ENCODE measurements at regions not wholly inside any gene's neighbourhood (a gene's known extent, or its start where the extent isn't known, plus 50 kb on each side); places are given as distances from the start of the nearest gene placed in this dataset.

DNA sequence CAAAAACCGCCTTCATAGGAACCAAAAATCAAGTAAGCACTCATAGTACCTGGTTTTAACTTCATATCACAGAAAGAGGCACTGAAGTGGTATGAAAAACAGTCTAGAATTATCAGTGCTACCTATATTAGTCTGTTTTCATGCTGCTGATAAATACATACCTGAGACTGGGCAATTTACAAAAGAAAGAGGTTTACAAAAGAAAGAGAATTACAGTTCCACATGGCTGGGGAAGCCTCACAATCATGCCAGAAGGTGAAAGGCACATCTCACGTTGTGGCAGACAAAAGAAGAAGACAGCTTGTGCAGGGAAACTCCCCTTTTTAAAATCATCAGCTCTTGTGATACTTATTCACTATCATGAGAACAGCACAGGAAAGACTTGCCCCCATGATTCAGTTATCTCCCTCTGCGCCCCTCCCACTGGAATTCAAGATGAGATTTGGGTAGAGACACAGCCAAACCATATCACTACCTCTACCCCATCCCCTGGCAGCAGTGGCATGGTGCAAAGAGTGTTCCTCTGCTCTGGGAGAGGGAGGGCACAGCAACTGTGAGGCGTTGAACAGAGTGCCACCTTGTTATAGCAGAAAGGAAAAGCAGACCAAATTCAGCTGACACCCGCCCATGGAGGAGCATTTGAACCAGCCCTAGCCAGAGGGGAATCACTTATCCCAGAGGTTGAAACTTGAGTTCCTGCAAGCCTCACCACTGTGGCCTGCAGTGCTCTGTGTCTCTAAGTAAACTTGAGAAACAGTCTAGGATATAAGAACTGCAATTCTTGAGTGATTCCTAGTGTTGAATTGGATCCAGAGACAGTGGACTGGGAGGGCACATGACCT is 61.9 kb upstream of the PTPRZ1 start:
- DNase-seq: no peak

DNA sequence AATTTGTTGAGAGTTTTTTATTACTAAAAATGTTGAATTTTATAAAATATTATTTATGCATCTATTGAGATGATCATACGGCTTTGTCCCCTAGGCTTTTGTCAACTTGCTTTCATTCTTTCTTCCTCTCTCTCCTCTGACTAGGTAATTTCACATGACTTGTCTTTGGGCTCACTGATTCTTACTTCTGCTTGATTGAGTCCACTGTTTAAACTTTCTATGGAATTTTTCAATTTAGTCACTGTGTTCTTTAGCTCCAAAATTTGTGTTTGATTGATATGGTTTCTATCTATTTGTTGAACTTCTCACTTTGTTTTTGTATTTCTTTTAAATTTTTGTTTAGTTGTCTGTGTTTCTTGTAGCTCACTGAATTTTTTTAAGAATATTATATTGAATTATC is 65.9 kb upstream of the PTPRZ1 start:
- DNase-seq: no peak

DNA sequence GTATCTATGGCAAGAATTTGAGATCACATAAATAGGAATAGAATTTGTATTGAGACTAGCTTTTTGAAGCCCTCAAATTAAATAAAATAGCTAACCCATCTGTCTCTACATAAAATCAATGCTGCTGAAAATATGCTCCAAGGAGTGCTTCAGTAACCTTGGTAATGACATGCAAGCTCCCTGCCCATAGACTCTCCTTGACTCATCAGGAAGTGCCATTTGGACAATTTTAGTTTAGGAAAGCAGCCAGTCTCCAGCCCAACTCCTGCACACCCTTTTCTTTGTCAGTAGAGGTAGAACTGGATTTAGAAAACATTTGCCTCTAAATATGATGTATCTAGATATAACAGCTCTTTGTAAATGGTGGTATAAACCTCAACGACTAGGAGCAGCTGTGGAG is 69.9 kb upstream of the PTPRZ1 start:
- no peak for DNase-seq

DNA sequence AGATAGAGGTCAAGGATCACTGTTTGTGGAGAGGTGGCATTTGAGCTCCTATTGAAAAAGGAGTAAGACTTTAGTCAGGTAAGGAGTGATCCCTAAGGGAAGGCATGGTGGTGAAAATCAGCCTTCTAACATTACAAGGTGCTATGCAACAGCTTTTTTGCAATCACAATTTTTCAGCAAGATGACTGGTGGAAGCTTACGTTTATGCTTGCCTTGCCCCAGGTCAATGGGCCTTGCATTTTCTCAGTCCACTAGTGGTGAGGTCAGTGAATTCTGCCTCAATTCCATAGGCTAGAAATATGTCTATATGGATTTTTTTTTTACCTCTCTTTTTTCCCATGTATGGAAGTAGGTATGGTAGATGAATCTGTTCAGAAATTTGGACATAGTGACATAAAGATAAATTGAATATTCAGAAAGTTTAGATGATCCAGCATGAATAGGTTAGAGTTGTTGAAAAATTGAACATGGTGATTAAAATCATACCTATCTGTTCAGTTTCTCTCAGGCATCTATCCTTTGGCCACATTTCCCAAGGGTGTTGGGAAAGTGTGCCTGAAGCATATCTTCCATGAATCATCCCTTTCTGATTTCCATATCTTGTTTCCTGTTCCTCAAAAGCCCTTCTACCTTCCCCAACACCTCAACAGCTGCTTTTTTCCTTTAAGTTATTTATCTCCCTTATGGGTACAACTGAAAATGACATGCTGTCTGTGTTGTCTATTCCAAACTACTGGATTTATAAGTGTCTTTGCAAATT is 71.9 kb upstream of the PTPRZ1 start:
- no peak for DNase-seq

DNA sequence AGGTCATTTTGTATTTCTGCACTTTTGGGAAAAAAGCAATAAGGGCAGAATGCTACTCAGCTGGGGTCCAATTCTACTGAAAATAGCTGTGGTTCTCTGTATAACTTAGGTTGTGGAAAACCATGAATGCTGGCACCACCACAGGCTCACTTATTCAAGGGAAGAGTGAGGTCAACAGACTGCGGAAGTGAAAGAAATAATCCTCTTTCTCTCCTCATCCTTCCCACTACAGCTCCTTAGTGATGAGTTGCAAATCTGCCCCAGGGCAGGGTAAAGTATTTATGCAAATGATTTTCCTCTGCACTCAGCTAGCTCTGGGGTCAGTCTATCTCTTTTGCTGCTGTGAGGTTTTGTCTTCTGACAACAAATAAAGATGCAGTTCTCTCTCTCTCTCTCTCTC is 74.1 kb upstream of the PTPRZ1 start:
- peak; percentile 20 for DNase-seq

- no peak for DNase-seq
These were observed 74.5 kb upstream of the PTPRZ1 start for GRCh38 chr7:121798453-121798840.

DNA sequence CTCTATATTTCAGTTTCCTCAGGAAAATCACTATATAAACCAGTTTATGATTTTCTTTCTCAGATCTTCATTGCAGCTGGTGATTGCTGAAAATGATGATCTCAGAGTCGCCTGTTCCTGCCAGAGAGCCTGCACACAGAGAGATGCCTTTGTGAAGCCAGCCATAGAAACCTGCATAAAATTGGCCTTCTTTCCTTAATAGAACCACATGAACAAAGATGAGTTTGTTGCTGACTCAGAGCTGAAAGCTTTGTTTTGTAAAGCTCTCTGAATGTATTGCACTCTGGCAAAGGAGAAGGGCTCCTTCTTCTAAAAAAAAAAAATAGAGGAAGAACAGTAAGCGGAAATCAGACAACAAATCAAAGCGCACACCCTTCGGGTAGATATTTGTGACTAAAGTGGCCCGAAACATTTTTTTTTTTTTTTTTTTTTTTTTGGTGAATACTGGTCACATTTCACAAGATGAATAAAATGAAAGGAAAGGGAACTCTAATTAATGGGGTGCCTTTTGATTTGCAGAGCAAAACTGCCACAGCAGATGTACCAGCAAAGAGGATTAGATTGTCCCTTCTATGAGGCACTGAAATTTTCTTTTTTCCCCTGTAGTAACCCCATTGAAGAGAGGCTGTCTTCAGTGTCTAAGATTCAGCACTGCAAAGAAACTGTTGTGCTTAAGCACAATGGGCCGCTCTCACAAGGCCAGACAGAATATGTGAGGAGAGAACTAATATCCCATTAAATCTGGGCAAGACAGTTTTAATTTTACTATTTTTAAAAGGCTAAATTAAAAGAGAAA is 75.1 kb upstream of the PTPRZ1 start:
- no peak for DNase-seq

GRCh38 chr7:121796936-121797656 is 75.9 kb upstream of the PTPRZ1 start:
- no peak for DNase-seq

DNA sequence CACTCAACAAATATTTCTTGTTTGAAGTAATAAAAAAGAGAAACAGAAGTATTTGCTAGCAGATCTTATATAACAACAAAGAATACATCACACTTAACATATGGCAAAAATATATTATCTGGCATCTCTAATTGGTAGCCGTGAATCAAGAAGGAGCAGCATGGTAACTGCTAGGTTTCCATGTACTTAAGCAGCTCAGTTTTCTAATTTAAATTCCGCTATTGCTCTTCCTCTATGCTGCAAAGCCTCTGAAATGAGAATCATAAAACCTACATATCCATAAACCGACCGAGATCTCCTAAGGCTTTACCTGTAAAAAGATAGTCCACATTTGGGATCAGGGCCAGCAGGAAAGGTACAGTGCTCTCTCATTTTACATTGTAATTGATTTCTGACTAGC is 76.6 kb upstream of the PTPRZ1 start:
- DNase-seq: no peak

DNA sequence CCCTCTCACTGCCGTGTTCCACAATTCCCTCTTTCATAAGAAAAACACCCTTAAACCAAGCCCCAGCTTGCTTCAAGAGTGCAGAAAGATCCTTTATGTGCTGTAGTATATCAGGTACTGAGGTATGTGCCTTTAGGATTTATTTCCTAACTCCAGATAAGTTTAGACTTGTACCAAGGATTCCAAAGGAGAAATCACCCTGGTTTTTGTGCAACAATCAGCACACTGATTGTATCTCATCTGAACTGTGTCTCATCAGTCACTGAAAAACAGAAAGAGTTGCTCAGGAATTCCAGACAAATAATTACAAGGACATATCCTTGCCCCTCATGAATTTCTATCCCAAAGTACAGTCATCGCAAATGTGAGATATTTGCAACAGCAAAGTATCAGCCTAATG is 77.2 kb upstream of the PTPRZ1 start:
- no peak for DNase-seq

- no peak for DNase-seq
These were observed 79.2 kb upstream of the PTPRZ1 start for GRCh38 chr7:121793716-121794115.

- no peak for DNase-seq
These were observed 95.3 kb upstream of the PTPRZ1 start for GRCh38 chr7:121777672-121778071.

- no peak for DNase-seq
These were observed 98.4 kb upstream of the PTPRZ1 start for GRCh38 chr7:121774563-121774962.

GRCh38 chr7:121766676-121767075 is 106.3 kb upstream of the PTPRZ1 start:
- DNase-seq: no peak

- DNase-seq: no peak
These were observed 111.6 kb upstream of the PTPRZ1 start for GRCh38 chr7:121761399-121761798.

DNA sequence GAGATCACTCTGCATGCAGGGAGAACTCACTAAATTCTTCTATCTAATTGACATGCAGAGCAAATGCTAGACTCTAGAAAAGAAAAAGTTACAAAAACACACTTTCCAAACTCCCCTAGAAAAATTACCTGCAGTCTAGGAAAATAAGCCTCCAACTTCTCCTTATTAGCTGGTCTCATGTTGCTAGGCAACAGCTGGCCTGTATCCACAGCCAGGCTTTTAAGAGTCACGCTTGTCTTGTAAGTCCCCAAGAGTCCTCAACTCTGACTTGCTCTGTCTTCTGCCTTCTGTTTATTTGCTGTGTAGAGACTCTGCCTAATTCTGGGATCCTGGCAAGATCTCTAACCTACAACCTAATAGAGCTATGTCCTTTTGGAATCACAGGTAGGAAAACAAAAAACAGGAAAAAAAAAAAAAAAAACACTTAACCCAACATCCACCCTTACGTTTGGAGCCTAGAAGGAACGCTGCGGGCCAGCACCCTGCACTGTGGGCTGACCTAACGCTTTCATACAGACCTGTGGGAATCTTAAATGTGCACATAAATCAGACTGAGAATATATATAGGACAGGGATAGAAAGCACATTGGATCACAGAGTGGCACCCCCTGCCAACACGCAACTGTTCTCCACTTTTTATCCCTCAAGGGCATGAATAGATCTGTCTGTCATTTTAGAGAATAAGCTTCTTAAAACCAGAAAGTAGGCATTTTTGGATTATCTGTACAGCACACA is 117.0 kb upstream of the PTPRZ1 start:
- DNase-seq: no peak

DNA sequence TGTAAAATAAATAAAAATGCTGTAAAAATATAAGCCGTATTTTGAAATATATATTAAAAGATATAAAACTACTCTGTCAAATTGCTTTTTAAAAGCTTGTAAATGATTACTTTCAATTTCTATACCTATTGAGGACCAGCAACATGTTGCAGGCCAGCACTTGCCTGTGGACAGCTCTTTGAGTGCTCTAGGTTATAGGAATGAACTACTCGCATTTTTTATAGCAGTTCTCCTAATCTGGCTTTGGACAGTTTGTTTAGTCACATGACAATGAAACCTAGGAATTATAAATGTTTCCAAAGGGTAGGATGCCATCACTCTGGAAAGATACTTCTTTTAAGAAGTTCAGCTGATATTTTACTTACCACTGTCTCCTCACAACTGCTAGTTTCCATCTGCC is 117.7 kb upstream of the PTPRZ1 start:
- DNase-seq: no peak

DNA sequence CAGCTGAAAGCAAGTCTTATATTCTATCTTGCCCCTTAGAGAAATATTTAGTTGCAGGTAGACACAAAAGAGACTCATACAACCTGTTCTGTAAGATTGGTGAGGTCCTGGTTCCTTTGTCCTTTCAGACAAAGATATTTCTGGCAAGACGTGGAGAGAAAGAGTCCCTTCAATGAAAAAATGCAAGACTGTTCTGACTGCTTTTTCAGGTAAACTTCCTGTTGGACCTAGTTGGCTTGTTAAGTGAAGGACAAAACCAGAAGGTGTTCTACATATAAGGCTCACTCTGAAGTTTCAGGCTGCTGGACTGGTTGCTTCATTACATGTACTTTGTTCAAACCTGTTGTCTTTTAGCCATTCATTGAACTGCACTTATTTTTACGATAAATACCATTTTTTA is 119.0 kb upstream of the PTPRZ1 start:
- no peak for DNase-seq

DNA sequence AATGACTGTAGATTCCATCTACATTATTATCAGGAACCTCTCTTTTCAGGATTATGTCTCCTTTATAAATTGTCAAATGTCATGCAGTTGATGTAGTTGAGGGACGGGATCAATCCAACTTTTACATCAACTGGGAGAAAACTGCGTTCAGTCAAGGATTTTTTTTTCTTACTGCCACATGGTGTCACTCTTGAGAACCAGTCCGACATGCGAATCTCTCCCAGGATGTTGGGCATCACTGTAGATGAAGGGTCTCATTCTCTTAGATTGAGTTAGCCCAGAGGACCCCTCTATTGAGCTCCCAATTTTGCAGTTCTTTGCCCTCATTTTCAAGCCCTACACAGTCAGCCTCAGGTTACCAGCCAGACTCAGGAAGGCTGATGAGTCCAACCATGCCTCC is 120.3 kb upstream of the PTPRZ1 start:
- DNase-seq: no peak

DNA sequence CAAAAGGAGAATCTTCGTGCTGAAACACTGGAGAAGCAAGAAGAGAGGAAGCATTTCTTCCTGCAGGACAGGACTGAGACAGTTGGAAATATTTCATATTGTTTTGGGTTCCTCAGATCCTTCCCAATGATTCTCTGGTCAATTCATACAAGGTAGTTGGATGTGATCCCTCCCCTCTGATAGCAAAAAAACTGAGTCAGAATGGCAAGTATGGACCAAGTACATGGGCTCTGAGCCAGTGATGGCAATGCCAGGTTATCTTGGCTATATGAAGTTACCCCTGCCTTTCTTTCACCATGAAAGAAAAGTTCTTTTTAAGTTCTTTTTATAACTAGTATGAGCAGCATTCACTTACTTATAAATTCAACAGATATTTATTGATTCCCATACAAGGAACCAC is 124.4 kb upstream of the PTPRZ1 start:
- DNase-seq: no peak

- no peak for DNase-seq
These were observed 127.1 kb upstream of the PTPRZ1 start for GRCh38 chr7:121745856-121746255.

DNA sequence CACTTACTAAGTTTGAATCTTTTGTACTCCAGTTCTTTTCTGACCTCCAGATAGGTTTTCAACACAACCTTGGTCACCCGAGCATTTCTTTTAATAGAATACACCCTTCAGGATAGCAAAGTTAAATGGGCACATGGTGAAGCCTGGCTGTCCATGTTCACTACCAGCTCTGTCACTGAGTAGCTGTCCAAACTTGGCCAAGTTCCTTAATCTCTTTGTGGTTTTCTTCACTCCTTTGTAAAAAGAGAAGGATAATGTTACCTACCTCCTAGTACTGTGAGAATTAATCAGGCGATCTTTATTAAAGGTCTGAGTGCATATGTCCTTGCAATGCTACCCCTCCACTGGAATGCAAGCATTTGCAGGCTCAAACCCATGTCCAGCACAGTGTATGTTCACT is 128.1 kb upstream of the PTPRZ1 start:
- DNase-seq: no peak

Measured in right hindlimb (tissue), 1 donor.